ACC112 (cell line): ENCODE measurements at regions not wholly inside any gene's neighbourhood (a gene's known extent, or its start where the extent isn't known, plus 50 kb on each side); places are given as distances from the start of the nearest gene placed in this dataset.

Experiments
- H2AFZ ChIP-seq: fragments of 200-600 bp; sonication (generic); one replicate; pipeline ENCODE4 v1.6.0; 2017; ENCODE audit warnings: antibody characterized with exemption, low read length; ENCODE audit not compliant: unreplicated experiment
- H3K27ac ChIP-seq: fragments of 200-600 bp; sonication (generic); 2 replicates; pipeline ENCODE4 v1.5.1; 2014; ENCODE audit warnings: low read depth, mild to moderate bottlenecking, antibody characterized with exemption, low read length, moderate library complexity
- H3K27me3 ChIP-seq: fragments of 200-600 bp; sonication (generic); 2 replicates; pipeline ENCODE4 v1.6.1; 2014; ENCODE audit warnings: mild to moderate bottlenecking, antibody characterized with exemption, low read length, moderate library complexity, mixed read lengths; ENCODE audit not compliant: insufficient read depth
- H3K36me3 ChIP-seq: fragments of 200-600 bp; sonication (generic); 2 replicates; pipeline ENCODE4 v1.6.1; 2016; ENCODE audit warnings: mild to moderate bottlenecking, antibody characterized with exemption, low read length, moderate library complexity, mixed read lengths; ENCODE audit not compliant: insufficient read depth
- H3K4me1 ChIP-seq: fragments of 200-600 bp; sonication (generic); one replicate; pipeline ENCODE4 v1.6.1; 2016; ENCODE audit warnings: low read length, mixed read lengths; ENCODE audit not compliant: insufficient read depth, unreplicated experiment, control insufficient read depth
- H3K4me3 ChIP-seq: fragments of 200-600 bp; sonication (generic); 2 replicates; pipeline ENCODE4 v1.5.1; 2014; ENCODE audit warnings: mild to moderate bottlenecking, low read depth, low read length
- H3K79me2 ChIP-seq: fragments of 200-600 bp; sonication (generic); one replicate; pipeline ENCODE4 v1.6.0; 2016; ENCODE audit warnings: low read length; ENCODE audit not compliant: control insufficient read depth, unreplicated experiment, insufficient read depth

DNA sequence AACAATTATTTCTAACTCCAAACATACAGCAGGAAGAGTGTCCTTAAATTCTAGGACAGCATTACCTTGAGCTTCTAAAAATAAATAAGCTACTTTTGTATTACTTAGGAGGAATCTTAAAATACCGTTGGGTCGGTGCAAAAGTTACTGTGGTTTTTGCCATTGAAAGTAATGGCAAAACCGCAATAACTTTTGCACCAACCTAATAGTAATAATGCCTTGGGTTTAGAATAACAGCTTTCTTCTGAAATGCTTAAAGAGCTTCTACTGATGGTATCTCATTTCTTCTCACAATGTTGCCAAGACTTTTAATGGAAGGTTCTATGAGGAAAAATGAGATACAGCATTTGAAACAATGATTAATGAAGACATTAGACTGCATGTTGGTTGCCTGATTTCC, 179.9 kb downstream of the SEC16B start:
- H3K4me1 ChIP-seq: no peaks in the 10 kb centered on the region
- no peak overlapping the region for H3K27ac ChIP-seq
- no peak overlapping the region for H3K4me3 ChIP-seq
- peaks cover 13% of the 10 kb centered on the region for H3K27me3 ChIP-seq
- no peak overlapping the region for H2AFZ ChIP-seq
- H3K79me2 ChIP-seq: no peaks in the 10 kb centered on the region
- no peaks in the 10 kb centered on the region for H3K36me3 ChIP-seq

DNA sequence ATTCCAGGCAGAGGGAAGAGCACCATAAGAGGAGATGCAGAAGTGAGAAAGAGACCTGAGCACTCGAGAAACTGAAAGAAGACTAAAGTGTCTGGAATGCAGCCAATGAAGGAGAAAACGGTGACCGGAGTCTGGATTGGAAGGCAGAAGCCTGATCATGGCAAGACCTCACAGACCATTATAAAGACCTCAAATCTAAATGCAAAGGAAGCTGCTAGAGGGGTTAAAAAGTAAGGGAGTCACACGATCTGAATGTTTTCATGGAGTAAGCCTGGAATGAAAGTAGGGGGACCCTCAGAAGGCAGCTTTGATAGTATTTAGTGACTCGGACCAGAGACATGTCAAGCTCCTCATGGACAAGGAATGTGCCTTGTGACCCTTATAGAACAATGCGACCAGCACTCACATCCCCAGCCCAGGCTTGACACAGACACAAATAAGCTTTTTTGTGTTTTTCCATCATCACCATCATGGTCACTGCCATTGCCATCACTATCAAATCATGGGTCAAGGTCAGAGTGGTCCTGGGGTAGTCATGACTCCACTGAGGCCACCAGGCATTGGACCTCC, 183.6 kb downstream of the SEC16B start:
- Histone ChIP-seq H2AFZ (no peak overlapping the region), H3K79me2 (no peaks in the 10 kb centered on the region), H3K27me3 (peaks cover 23% of the 10 kb centered on the region), H3K4me3 (no peak overlapping the region), H3K4me1 (no peaks in the 10 kb centered on the region), H3K36me3 (no peaks in the 10 kb centered on the region), H3K27ac (no peak overlapping the region)

DNA sequence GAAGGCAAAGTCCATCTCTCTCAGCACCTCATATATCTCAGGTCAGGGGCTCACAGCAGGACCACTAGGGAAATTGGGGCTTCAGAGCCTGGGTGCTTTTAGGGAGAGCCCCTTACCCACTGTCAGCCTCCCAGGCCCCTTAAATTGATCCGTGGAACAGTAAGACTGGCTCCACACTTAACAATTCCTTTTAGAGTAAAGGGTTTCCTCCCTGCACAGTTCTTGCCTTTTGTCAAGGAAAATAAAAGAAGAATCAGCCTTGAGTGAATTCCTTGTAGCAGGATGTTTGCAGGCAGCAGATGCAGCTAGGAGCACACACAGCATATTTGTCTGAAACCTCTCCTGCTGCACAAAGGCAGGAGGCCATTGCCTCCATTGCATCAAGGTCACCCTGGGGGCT, 184.9 kb downstream of the SEC16B start:
- Histone ChIP-seq H3K4me1 (no peaks in the 10 kb centered on the region), H3K79me2 (no peaks in the 10 kb centered on the region), H3K36me3 (no peaks in the 10 kb centered on the region), H3K4me3 (no peak overlapping the region), H2AFZ (no peak overlapping the region), H3K27me3 (peaks cover 23% of the 10 kb centered on the region), H3K27ac (no peak overlapping the region)

DNA sequence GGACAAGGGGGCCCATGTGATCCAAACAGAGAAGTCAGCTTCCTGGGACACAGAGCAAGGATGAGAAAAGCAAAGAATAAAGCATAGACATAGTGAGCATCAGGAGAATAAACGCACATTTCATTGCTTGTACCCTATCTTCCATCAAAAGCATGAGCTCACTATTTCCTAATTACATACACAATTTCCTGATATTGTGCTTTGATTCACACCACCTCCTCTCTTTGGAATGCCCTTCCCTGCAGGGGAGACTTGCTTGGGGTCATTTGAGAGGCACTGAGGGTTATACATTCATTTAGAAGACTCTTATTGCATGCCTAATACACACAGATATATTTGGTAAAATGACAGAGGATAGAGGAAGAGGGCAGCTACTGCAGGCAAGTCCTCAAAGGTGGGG, 185.4 kb downstream of the SEC16B start:
- Histone ChIP-seq H3K36me3 (no peaks in the 10 kb centered on the region), H2AFZ (no peak overlapping the region), H3K27me3 (peaks cover 23% of the 10 kb centered on the region), H3K27ac (no peak overlapping the region), H3K4me3 (no peak overlapping the region), H3K4me1 (no peaks in the 10 kb centered on the region), H3K79me2 (no peaks in the 10 kb centered on the region)

DNA sequence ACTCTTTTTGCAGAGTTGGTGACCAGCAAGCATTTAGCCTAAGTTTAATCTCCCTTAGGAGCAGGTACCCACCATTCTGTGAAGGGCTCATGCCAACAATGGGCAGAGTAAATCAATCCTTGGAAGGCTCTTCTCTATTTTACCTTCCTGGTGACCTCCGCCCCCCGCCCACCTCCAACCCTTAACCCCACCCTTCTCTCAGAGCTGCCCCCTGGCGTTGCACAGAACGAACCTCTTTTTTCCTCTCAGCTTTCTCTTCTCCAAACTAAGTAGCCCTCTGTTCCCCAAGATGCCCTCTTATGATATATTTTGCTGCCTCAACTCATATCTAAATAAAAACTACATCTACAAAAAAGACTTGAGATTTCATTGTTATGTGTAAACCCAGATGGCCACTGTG, 186.8 kb downstream of the SEC16B start:
- no peak overlapping the region for H2AFZ ChIP-seq
- no peaks in the 10 kb centered on the region for H3K79me2 ChIP-seq
- no peak overlapping the region for H3K4me3 ChIP-seq
- H3K27me3 ChIP-seq: peaks cover 23% of the 10 kb centered on the region
- no peaks in the 10 kb centered on the region for H3K4me1 ChIP-seq
- H3K27ac ChIP-seq: no peak overlapping the region
- no peaks in the 10 kb centered on the region for H3K36me3 ChIP-seq

DNA sequence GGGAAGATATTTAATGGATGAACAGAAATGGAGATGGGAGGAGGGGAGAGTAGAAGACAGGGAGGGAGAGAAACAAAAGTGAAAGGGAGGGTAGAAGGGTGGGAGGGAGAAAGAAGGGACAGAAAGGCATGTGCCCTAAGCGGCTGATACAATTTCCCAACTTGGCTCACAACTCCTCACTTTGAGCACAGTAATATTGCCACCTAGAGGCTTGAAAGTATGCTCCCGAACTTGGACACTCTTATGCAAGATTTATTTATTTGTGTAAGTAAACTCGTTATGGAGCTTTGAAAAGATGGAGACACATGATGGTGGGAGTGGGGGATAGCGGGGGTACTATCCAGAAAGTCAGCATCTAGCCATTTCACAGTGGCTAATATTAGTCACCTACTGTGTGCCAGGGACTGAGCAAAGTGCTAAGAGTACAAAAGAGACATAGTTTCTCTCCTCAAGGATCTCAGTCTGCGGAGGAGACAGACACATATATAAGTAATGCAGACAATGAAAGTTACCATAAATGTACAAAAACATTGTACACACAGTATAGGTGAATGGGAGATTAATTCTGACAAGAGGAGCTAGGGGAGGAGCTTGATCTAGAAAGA, 189.7 kb downstream of the SEC16B start:
- Histone ChIP-seq H3K36me3 (no peaks in the 10 kb centered on the region), H3K27ac (no peak overlapping the region), H3K4me1 (no peaks in the 10 kb centered on the region), H3K79me2 (no peaks in the 10 kb centered on the region), H3K4me3 (no peak overlapping the region), H2AFZ (no peak overlapping the region), H3K27me3 (peaks cover 12% of the 10 kb centered on the region)

DNA sequence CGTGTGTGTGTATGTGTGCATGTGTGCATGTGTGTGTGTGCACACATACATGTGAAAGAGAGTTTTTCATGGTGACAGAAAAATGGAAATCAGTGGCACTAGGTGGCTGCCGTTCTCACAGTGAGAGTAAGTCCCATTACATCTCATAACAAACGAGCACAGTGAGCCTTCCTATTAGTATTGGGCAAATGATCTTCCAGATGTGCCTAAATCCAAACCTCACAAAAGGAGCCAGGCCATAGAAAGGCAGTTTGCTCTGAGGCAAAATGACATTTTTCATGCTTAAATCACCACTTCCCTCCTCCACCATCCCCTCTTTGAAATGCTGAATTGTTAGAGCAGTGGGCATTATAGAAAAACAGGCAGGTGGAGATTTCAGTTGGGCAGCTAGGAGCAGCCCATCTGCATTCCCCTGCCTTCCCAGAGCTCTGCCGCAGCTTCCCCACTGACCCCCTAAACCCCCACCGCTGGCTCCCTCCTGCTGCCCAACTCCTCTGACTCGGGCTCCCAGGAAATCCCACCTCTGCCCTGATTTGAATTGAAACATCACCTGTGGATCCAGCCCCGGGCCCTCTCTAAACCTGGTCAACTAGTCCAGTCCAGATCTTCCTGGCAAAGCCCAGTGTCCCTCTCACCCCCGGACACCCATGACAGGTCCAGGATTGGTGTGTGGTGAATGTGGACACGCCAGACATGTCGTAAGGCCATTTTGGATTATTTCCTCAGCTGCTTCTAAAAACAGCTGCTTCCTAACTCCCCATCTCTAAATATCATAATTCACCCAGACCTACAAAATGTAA, 190.5 kb downstream of the SEC16B start:
- Histone ChIP-seq H3K79me2 (no peaks in the 10 kb centered on the region), H3K4me1 (no peaks in the 10 kb centered on the region), H3K4me3 (no peak overlapping the region), H3K36me3 (no peaks in the 10 kb centered on the region), H3K27me3 (peaks cover 8% of the 10 kb centered on the region), H2AFZ (no peak overlapping the region), H3K27ac (no peak overlapping the region)

DNA sequence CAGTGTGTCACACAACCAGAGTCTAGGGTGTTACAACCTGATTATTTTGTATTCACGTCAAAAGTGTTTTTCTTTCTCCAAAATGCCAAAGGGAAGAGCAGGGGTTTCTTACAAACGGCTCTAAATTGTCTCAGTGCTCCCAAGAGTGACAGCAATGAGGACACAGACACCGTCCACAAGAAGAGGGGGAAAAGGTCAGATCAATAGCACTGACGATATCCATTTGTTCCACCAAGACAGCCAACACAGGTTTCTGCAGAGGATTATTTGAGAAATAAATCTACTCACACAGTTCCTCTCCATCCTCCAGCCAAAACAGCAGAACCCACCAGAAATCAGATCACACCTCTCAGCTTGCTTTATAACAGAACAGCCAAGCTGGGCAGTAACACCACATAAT, 193.9 kb downstream of the SEC16B start:
- Histone ChIP-seq H3K27ac (no peak overlapping the region), H3K27me3 (no peaks in the 10 kb centered on the region; the same call in 1 of the 2 replicates), H2AFZ (no peak overlapping the region), H3K36me3 (no peaks in the 10 kb centered on the region), H3K4me3 (no peak overlapping the region), H3K79me2 (no peaks in the 10 kb centered on the region), H3K4me1 (no peaks in the 10 kb centered on the region)

DNA sequence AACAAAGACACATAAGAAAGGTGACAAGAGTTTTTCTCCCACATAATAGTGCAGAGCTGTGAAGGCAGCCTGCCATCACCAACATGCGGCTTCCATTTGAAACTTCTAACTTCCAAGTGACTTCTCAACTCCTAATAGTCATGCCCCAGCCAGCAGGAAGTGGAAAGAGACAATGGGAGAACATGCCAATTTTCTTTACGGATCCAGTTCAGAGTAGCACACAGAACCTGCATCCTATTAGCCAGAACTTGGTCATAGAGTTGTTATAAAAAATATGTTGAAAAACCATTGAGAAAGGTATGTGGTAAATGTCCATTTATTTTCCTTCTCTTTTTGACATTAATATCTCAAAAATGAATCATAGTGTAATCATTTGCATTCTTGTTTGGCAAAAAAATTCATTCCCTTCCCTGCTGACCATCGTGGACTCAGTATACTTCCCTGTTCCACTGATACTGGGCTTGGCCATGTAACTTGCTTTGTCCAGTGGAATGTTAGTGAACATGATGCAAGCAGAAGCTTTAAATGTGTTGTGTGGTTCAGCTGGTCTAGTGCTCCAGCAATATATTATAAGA, 197.4 kb downstream of the SEC16B start:
- H3K27me3 ChIP-seq: no peaks in the 10 kb centered on the region
- H3K36me3 ChIP-seq: no peaks in the 10 kb centered on the region
- no peak overlapping the region for H3K4me3 ChIP-seq
- no peaks in the 10 kb centered on the region for H3K4me1 ChIP-seq
- H2AFZ ChIP-seq: no peak overlapping the region
- no peak overlapping the region for H3K27ac ChIP-seq
- H3K79me2 ChIP-seq: no peaks in the 10 kb centered on the region

DNA sequence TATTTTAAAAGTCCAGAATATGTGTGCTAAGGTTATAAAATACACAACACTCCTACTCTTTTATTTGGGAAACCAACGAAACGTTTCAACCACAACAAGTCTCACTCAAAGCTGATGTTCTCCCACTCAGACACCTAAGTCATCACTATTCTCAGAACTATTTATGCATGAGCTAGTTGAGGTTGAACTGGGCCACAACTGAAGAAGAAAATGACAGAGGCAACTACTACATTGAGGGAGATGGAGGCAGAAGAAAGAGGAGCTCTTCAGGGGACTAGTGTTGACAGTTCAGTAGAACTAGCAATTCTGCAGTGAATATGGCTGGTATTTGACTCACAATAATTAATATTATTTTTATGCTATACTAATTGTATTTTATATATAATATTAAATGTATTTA, 198.2 kb downstream of the SEC16B start:
- Histone ChIP-seq H3K36me3 (no peaks in the 10 kb centered on the region), H3K4me3 (no peak overlapping the region), H3K27ac (no peak overlapping the region), H2AFZ (no peak overlapping the region), H3K27me3 (no peaks in the 10 kb centered on the region), H3K4me1 (no peaks in the 10 kb centered on the region), H3K79me2 (no peaks in the 10 kb centered on the region)

DNA sequence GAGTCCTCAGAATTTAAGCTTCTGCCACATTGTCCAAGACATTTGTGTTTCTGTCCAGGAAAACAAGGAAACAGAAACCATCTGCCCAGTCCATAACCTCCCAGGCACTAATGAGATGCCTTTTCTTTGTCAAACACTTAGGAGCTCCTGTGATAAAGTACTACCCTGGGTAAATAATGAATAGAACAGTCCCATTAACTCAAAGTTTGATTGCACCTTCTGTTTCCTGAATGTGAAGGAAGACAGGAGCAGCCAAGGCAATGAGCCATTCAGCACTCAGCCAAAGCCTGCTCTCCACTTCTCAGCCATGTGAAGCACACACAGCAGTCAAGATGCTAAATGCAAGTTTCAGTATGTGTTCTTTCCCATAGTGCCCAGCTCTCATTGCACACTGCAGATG, 199.8 kb downstream of the SEC16B start:
- Histone ChIP-seq H2AFZ (no peak overlapping the region), H3K4me3 (no peak overlapping the region), H3K27me3 (no peaks in the 10 kb centered on the region), H3K4me1 (no peaks in the 10 kb centered on the region), H3K27ac (no peak overlapping the region), H3K36me3 (no peaks in the 10 kb centered on the region), H3K79me2 (no peaks in the 10 kb centered on the region)
